SK-N-MC (cell line): ENCODE measurements at regions not wholly inside any gene's neighbourhood (a gene's known extent, or its start where the extent isn't known, plus 50 kb on each side); places are given as distances from the start of the nearest gene placed in this dataset.

ENCODE experiments used
- EZH2 ChIP-seq: fragments of 200-600 bp; sonication (generic); IDR thresholded peaks from one replicate; pipeline ENCODE4 v1.6.1; 2017; ENCODE audit warnings: antibody characterized with exemption
- FOXP2 ChIP-seq: optimal IDR thresholded peaks from 2 replicates; pipeline ENCODE3; 2011; ENCODE audit warnings: mild to moderate bottlenecking, moderate library complexity; ENCODE audit not compliant: insufficient read depth; ENCODE audit errors: extremely low read length, control extremely low read depth
- POLR2AphosphoS5 ChIP-seq: IDR thresholded peaks from 2 replicates; pipeline ENCODE4 v1.6.1; 2012; ENCODE audit warnings: mild to moderate bottlenecking, low read depth, low read length, borderline replicate concordance

DNA sequence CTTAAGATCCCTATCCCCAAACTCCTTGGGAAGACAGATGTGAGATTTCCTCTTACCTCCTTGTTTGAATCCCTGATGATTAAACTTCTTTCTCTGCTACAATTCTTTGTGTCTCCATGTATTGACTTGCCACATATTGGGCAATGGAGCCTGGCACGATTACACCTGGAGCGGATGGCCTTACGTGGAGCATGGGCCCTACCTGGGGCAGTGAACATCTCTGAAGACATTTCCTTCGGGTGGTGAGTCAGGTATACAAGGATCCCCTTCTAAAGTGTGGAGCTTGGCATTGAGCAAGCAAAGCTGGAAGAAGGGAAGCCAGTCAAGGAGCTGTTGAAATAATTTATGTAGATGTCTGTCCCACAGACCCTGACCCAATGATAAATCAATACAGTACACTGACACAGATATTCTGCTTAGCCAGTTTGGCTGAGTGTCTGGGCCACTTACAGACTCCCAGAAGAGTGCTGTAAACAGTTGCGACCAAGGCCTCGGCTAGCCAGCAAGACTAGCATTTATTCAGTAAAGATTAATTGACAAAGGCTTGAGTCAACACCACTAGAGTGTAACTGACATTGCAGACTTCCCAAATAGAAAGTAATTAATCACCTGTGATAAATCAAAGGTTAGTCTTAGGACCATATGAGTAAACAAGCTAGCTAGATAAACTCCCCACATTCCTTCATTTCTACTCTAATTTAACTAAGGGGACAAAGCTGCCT, 83.1 kb upstream of the KCNK1 start:
- TF ChIP-seq POLR2AphosphoS5 (no peak), EZH2 (no peak), FOXP2 (no peak)
